NCI-H128 (cell line): ENCODE measurements at regions not wholly inside any gene's neighbourhood (a gene's known extent, or its start where the extent isn't known, plus 50 kb on each side); places are given as distances from the start of the nearest gene placed in this dataset.

ENCODE experiments used
- DNase-seq: peaks from one replicate; lab custom pipeline; 2025; ENCODE audit not compliant: unreplicated experiment; lab: John Stamatoyannopoulos, UW

- DNase-seq: no peak
Measured at GRCh38 chr12:14148489-14149270, 167.3 kb upstream of the GRIN2B start.

- no peak for DNase-seq
Measured at GRCh38 chr12:14153803-14154202, 172.4 kb upstream of the GRIN2B start.

GRCh38 chr12:14156606-14157005 lies 175.2 kb upstream of the GRIN2B start:
- no peak for DNase-seq

GRCh38 chr12:14157088-14157747 lies 175.8 kb upstream of the GRIN2B start:
- no peak for DNase-seq

- DNase-seq: no peak
Measured at GRCh38 chr12:14164266-14164665, 182.9 kb upstream of the GRIN2B start.

GRCh38 chr12:14167005-14167628 lies 185.7 kb upstream of the GRIN2B start:
- peak; percentile 57 for DNase-seq

- no peak for DNase-seq
Measured at GRCh38 chr12:14169281-14169680, 187.9 kb upstream of the GRIN2B start.

- no peak for DNase-seq
Measured at GRCh38 chr12:14171106-14171505, 189.7 kb upstream of the GRIN2B start.

- no peak for DNase-seq
Measured at GRCh38 chr12:14175206-14175605, 190.3 kb upstream of the ATF7IP start.

- peak; percentile 60 for DNase-seq
Measured at GRCh38 chr12:14185427-14186192, 179.9 kb upstream of the ATF7IP start.

- DNase-seq: no peak
Measured at GRCh38 chr12:14186193-14186502, 179.3 kb upstream of the ATF7IP start.

GRCh38 chr12:14187002-14187401 lies 178.5 kb upstream of the ATF7IP start:
- no peak for DNase-seq

- DNase-seq: no peak
Measured at GRCh38 chr12:14187966-14188365, 177.5 kb upstream of the ATF7IP start.

GRCh38 chr12:14188744-14189143 lies 176.7 kb upstream of the ATF7IP start:
- DNase-seq: no peak

- no peak for DNase-seq
Measured at GRCh38 chr12:14190694-14191093, 174.8 kb upstream of the ATF7IP start.

GRCh38 chr12:14191612-14192011 lies 173.9 kb upstream of the ATF7IP start:
- no peak for DNase-seq

- DNase-seq: no peak
Measured at GRCh38 chr12:14193639-14194038, 171.8 kb upstream of the ATF7IP start.

- no peak for DNase-seq
Measured at GRCh38 chr12:14194572-14194971, 170.9 kb upstream of the ATF7IP start.

- DNase-seq: no peak
Measured at GRCh38 chr12:14199455-14200198, 165.9 kb upstream of the ATF7IP start.

- no peak for DNase-seq
Measured at GRCh38 chr12:14200598-14200997, 164.9 kb upstream of the ATF7IP start.

GRCh38 chr12:14201291-14201690 lies 164.2 kb upstream of the ATF7IP start:
- DNase-seq: no peak
